ENCODE measurements at regions not wholly inside any gene's neighbourhood (a gene's known extent, or its start where the extent isn't known, plus 50 kb on each side); places are given as distances from the start of the nearest gene placed in this dataset.

- H3K27ac ChIP-seq = no peak overlapping the region
- no peak for TF ChIP-seq CTCF (conservative IDR thresholded peaks at IDR 0.05)
These were observed 1106.8 kb downstream of the AACS start for GRCh38 chr12:126171937-126172559.

GRCh38 chr12:126182619-126183236 lies 1117.5 kb downstream of the AACS start:
- TF ChIP-seq CTCF (conservative IDR thresholded peaks at IDR 0.05) = no peak
- H3K27ac ChIP-seq = no peak overlapping the region

DNA sequence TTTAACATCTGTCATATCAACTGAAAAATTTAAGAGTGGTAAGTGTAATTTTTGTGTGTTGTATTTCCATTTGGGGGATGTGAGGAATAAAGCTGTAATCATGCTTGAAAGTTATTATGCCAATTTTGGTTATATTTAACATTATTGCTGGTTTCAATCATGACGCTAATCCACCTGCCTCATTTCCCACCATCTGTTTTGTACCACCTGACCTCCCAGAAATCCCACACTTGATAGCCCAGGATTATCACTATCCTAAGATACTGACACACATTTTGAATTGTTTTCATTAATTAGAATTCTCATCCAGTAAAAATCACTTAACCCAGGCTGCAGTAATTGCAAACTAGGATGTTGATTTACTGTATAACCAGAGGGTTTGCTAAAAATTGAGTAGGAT lies 1119.8 kb downstream of the AACS start:
- no peak for TF ChIP-seq CTCF (conservative IDR thresholded peaks at IDR 0.05)
- H3K27ac ChIP-seq = no peak overlapping the region

DNA sequence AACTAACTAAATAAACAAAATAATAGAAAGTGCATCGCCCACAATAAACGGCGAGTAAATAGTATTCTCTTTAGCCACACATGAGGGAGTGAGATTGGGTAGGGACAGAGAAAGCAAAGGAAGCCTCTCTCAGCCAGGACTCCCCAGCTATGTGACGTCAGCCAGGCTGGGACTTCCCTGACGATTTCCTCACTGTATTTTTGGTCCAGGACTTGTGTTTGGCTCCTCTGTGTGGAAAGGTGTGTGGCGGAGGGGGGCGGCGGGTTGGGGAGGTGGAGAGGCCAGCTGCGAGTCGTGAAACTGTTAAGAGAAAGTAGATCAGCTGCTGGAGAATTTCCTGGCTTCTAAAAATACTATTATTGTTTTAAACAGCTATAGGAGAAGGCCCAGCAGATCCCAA lies 1124.6 kb downstream of the AACS start:
- no peak for TF ChIP-seq CTCF (conservative IDR thresholded peaks at IDR 0.05)
- no peak overlapping the region for H3K27ac ChIP-seq

- TF ChIP-seq CTCF (conservative IDR thresholded peaks at IDR 0.05) = no peak
These were observed 1126.0 kb downstream of the AACS start for GRCh38 chr12:126191031-126191891.

GRCh38 chr12:126191949-126192348 lies 1126.7 kb downstream of the AACS start:
- no peak for TF ChIP-seq CTCF (conservative IDR thresholded peaks at IDR 0.05)
- no peak overlapping the region for H3K27ac ChIP-seq

More at GRCh38 chr12:126191031-126191891, 1126.0 kb downstream of the AACS start:
- H3K27ac ChIP-seq = no peak overlapping the region

- TF ChIP-seq CTCF (conservative IDR thresholded peaks at IDR 0.05) = no peak
- no peak overlapping the region for H3K27ac ChIP-seq
These were observed 1128.0 kb downstream of the AACS start for GRCh38 chr12:126193190-126193589.

All from VCaP (cell line).